ENCODE measurements at regions not wholly inside any gene's neighbourhood (a gene's known extent, or its start where the extent isn't known, plus 50 kb on each side); places are given as distances from the start of the nearest gene placed in this dataset.

- TF ChIP-seq CTCF (IDR thresholded peaks at IDR 0.05) (no peak), POLR2A (IDR thresholded peaks at IDR 0.05) (no peak), EP300 (IDR thresholded peaks at IDR 0.05) (no peak)
Measured at GRCh38 chr17:27218041-27218440, 75.9 kb upstream of the WSB1 start.

All from ovary (tissue), 3 donors.